ENCODE measurements at regions not wholly inside any gene's neighbourhood (a gene's known extent, or its start where the extent isn't known, plus 50 kb on each side); places are given as distances from the start of the nearest gene placed in this dataset.

DNA sequence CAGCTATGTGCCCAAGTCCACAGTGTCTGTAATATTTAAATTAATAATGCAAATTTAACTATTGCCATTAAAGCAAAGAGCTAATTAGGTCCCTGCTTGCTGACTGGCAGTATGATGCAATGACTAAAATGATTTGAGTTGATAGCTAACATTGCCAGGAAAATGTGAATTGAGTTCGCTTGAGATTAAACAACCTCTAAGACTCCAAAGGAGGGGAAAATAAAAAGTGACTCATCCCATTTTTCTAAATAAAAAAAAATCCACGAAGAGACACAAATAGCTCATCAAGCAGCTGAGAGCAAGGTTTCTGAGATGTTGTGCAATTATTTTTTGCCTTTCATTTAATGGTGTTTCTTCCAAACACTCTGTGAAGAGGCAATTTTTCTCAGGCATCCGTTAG, 413.0 kb downstream of the MTX2 start:
- H3K79me2 ChIP-seq (ENCODE audit: low read depth), result no peaks in the 10 kb centered on the region
- POLR2A ChIA-PET (ENCODE audit: unreplicated experiment), result no interaction called here
- CTCF ChIA-PET, result no interaction called here

GRCh38 chr2:176683618-176684111, 414.4 kb downstream of the MTX2 start:
- POLR2A ChIA-PET (ENCODE audit: unreplicated experiment), result no interaction called here
- H2AFZ ChIP-seq, result no peak overlapping the region
- no peak overlapping the region for H3K4me2 ChIP-seq
- TF ChIP-seq CTCF (conservative IDR thresholded peaks at IDR 0.05) (no peak), EZH2 (IDR thresholded peaks at IDR 0.05; ENCODE audit: low read depth) (no peak)
- H3K36me3 ChIP-seq (ENCODE audit: low read depth), result no peaks in the 10 kb centered on the region
- H4K20me1 ChIP-seq (ENCODE audit: insufficient read depth), result no peaks in the 10 kb centered on the region
- intact Hi-C loops (cut with micrococcal nuclease; ENCODE audit: unreplicated experiment), result no loop called here
- no peak overlapping the region for H3K27ac ChIP-seq
- no peak for DNase-seq
- no peaks in the 10 kb centered on the region for H3K9me2 ChIP-seq (ENCODE audit: insufficient read depth)
- H3K79me2 ChIP-seq (ENCODE audit: low read depth), result no peaks in the 10 kb centered on the region
- no peaks in the 10 kb centered on the region for H3K4me1 ChIP-seq (replicated peaks; ENCODE audit: insufficient read depth)
- H3K27me3 ChIP-seq (ENCODE audit: insufficient read depth, low read depth), result peaks cover 12% of the 10 kb centered on the region; the same call in 1 of the 2 replicates
- no peaks in the 10 kb centered on the region for H3F3A ChIP-seq (ENCODE audit: insufficient read depth, low read depth)
- CTCF ChIA-PET, result no interaction called here
- H3K4me3 ChIP-seq, result no peak overlapping the region
- no TSS peak for BruUV-seq (replicated peaks)
- no peaks in the 10 kb centered on the region for H3K9me3 ChIP-seq (ENCODE audit: insufficient read depth, low read depth)

More for the DNA sequence above, 413.0 kb downstream of the MTX2 start:
- no peak overlapping the region for H3K27ac ChIP-seq
- H3K4me2 ChIP-seq, result no peak overlapping the region
- DNase-seq, result no peak
- no peaks in the 10 kb centered on the region for H3K9me2 ChIP-seq (ENCODE audit: insufficient read depth)
- TF ChIP-seq CTCF (conservative IDR thresholded peaks at IDR 0.05) (no peak), EZH2 (IDR thresholded peaks at IDR 0.05; ENCODE audit: low read depth) (no peak)
- H3K4me1 ChIP-seq (replicated peaks; ENCODE audit: insufficient read depth), result no peaks in the 10 kb centered on the region
- intact Hi-C loops (cut with micrococcal nuclease; ENCODE audit: unreplicated experiment), result no loop called here
- H3F3A ChIP-seq (ENCODE audit: insufficient read depth, low read depth), result no peaks in the 10 kb centered on the region
- no peaks in the 10 kb centered on the region for H3K36me3 ChIP-seq (ENCODE audit: low read depth)
- H3K4me3 ChIP-seq, result no peak overlapping the region
- no peaks in the 10 kb centered on the region for H3K9me3 ChIP-seq (ENCODE audit: insufficient read depth, low read depth)
- H3K27me3 ChIP-seq (ENCODE audit: insufficient read depth, low read depth), result peaks cover 6% of the 10 kb centered on the region; the same call in 1 of the 2 replicates
- BruUV-seq (replicated peaks), result no TSS peak
- no peaks in the 10 kb centered on the region for H4K20me1 ChIP-seq (ENCODE audit: insufficient read depth)
- no peak overlapping the region for H2AFZ ChIP-seq

- Histone ChIP-seq H3F3A (ENCODE audit: insufficient read depth, low read depth) (no peaks in the 10 kb centered on the region), H3K9me3 (ENCODE audit: insufficient read depth, low read depth) (no peaks in the 10 kb centered on the region), H3K36me3 (ENCODE audit: low read depth) (no peaks in the 10 kb centered on the region), H3K4me2 (no peak overlapping the region), H4K20me1 (ENCODE audit: insufficient read depth) (no peaks in the 10 kb centered on the region), H3K4me1 (replicated peaks; ENCODE audit: insufficient read depth) (no peaks in the 10 kb centered on the region), H3K27ac (no peak overlapping the region), H3K27me3 (ENCODE audit: insufficient read depth, low read depth) (peaks cover 14% of the 10 kb centered on the region; the same call in 1 of the 2 replicates), H3K79me2 (ENCODE audit: low read depth) (no peaks in the 10 kb centered on the region), H3K9me2 (ENCODE audit: insufficient read depth) (no peaks in the 10 kb centered on the region), H2AFZ (no peak overlapping the region), H3K4me3 (no peak overlapping the region)
- intact Hi-C loops (cut with micrococcal nuclease; ENCODE audit: unreplicated experiment), result no loop called here
- TF ChIP-seq CTCF (conservative IDR thresholded peaks at IDR 0.05) (no peak), EZH2 (IDR thresholded peaks at IDR 0.05; ENCODE audit: low read depth) (no peak)
- BruUV-seq (replicated peaks), result no TSS peak
- CTCF ChIA-PET, result no interaction called here
- DNase-seq, result no peak
- POLR2A ChIA-PET (ENCODE audit: unreplicated experiment), result no interaction called here
These were observed 416.7 kb downstream of the MTX2 start for GRCh38 chr2:176685908-176686307.

Data from PC-9 (cell line).